ENCODE measurements at regions not wholly inside any gene's neighbourhood (a gene's known extent, or its start where the extent isn't known, plus 50 kb on each side); places are given as distances from the start of the nearest gene placed in this dataset.
A peak's percentile ranks its signal among the peaks of the same experiment; 100 is the strongest.

DNA sequence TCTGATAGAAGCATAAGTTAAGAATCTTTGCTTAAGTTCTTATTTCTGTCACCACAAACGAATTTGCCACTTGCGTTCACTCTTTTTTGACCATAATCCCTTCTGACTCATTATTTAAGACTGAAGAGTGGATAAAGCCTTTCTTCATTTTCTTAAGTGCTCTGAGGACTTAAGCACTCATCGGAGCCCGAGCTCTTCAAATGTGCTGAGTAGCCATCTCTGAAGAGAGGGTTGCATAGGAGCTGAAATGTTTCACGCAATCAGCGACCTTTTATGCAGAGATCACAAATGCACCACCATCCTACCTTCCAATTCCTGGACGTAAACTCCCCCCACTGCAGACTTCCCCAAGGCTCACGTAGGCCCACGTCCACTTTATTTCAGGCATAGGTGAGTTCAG is 699.2 kb downstream of the IRX1 start:
- H3K4me1 ChIP-seq (ENCODE audit: control insufficient read depth in 3 of 3, insufficient read depth in 2 of 3, low read depth in 1 of 3, low read length in 2 of 3), result no peaks in the 10 kb centered on the region
- H3K9me3 ChIP-seq (ENCODE audit: control insufficient read depth in 2 of 2, insufficient read depth in 1 of 2, low read depth in 1 of 2, low read length in 1 of 2), result no peaks in the 10 kb centered on the region
- WGBS, 3 donors, result 82 to 83% (median 82%) methylated on average over 9 of the region's 9 CpGs
- no peak for DNase-seq
- FAIRE-seq, result no peak
- no peaks in the 10 kb centered on the region for H3K36me3 ChIP-seq (ENCODE audit: control insufficient read depth in 3 of 3, insufficient read depth in 2 of 3, low read depth in 1 of 3, low read length in 3 of 3)
- no peak overlapping the region for H3K4me3 ChIP-seq (ENCODE audit: low read depth in 1 of 3, low read length in 3 of 3)
- H3K27me3 ChIP-seq (ENCODE audit: control insufficient read depth in 3 of 3, insufficient read depth in 3 of 3, low read length in 3 of 3), result no peaks in the 10 kb centered on the region
- no peak overlapping the region for H3K27ac ChIP-seq (ENCODE audit: low read depth in 1 of 3, low read length in 2 of 3)

- Histone ChIP-seq H3K36me3 (ENCODE audit: control insufficient read depth in 3 of 3, insufficient read depth in 2 of 3, low read depth in 1 of 3, low read length in 3 of 3) (no peaks in the 10 kb centered on the region), H3K9me3 (ENCODE audit: control insufficient read depth in 2 of 2, insufficient read depth in 1 of 2, low read depth in 1 of 2, low read length in 1 of 2) (no peaks in the 10 kb centered on the region), H3K4me1 (ENCODE audit: control insufficient read depth in 3 of 3, insufficient read depth in 2 of 3, low read depth in 1 of 3, low read length in 2 of 3) (no peaks in the 10 kb centered on the region), H3K27me3 (ENCODE audit: control insufficient read depth in 3 of 3, insufficient read depth in 3 of 3, low read length in 3 of 3) (no peaks in the 10 kb centered on the region), H3K27ac (ENCODE audit: low read depth in 1 of 3, low read length in 2 of 3) (no peak overlapping the region), H3K4me3 (ENCODE audit: low read depth in 1 of 3, low read length in 3 of 3) (no peak overlapping the region)
- 32 to 39% (median 39%) methylated on average over 13 of the region's 13 CpGs for WGBS, 3 donors
- FAIRE-seq (no peak), DNase-seq (peak; percentile 5 to 9)
Measured at GRCh38 chr5:4295663-4296339, 700.2 kb downstream of the IRX1 start.

- H3K9me3 ChIP-seq (ENCODE audit: control insufficient read depth in 2 of 2, insufficient read depth in 1 of 2, low read depth in 1 of 2, low read length in 1 of 2), result no peaks in the 10 kb centered on the region
- no peaks in the 10 kb centered on the region for H3K27me3 ChIP-seq (ENCODE audit: control insufficient read depth in 3 of 3, insufficient read depth in 3 of 3, low read length in 3 of 3)
- no peaks in the 10 kb centered on the region for H3K36me3 ChIP-seq (ENCODE audit: control insufficient read depth in 3 of 3, insufficient read depth in 2 of 3, low read depth in 1 of 3, low read length in 3 of 3)
- no peak overlapping the region for H3K4me3 ChIP-seq (ENCODE audit: low read depth in 1 of 3, low read length in 3 of 3)
- DNase-seq (no peak), FAIRE-seq (no peak)
- no peak overlapping the region for H3K27ac ChIP-seq (ENCODE audit: low read depth in 1 of 3, low read length in 2 of 3)
- no peaks in the 10 kb centered on the region for H3K4me1 ChIP-seq (ENCODE audit: control insufficient read depth in 3 of 3, insufficient read depth in 2 of 3, low read depth in 1 of 3, low read length in 2 of 3)
- WGBS, 3 donors, result 76 to 86% (median 85%) methylated on average over 4 of the region's 4 CpGs
Measured at GRCh38 chr5:4306057-4306456, 710.4 kb downstream of the IRX1 start.

DNA sequence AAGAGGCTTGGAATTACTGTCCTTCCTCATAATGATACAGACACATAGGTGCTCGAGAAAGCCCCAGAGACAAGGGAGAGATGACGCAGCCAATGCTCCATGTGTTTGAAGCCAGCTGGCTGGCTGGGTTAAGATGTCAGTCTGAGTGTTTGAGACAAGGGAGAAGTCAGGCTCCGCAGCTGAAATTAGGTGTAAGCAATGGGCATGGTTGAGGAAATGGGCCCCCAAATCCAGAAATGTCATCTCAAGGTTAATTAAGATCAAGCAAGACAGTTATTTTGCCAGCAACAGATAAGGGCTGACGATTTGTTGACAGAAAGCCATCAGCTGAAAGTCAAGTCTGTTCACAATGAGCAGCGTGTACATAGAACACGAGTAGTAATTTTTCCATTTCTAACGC is 713.4 kb downstream of the IRX1 start:
- Histone ChIP-seq H3K4me1 (ENCODE audit: control insufficient read depth in 3 of 3, insufficient read depth in 2 of 3, low read depth in 1 of 3, low read length in 2 of 3) (no peaks in the 10 kb centered on the region), H3K27ac (ENCODE audit: low read depth in 1 of 3, low read length in 2 of 3) (no peak overlapping the region), H3K9me3 (ENCODE audit: control insufficient read depth in 2 of 2, insufficient read depth in 1 of 2, low read depth in 1 of 2, low read length in 1 of 2) (no peaks in the 10 kb centered on the region), H3K4me3 (ENCODE audit: low read depth in 1 of 3, low read length in 3 of 3) (no peak overlapping the region), H3K36me3 (ENCODE audit: control insufficient read depth in 3 of 3, insufficient read depth in 2 of 3, low read depth in 1 of 3, low read length in 3 of 3) (no peaks in the 10 kb centered on the region), H3K27me3 (ENCODE audit: control insufficient read depth in 3 of 3, insufficient read depth in 3 of 3, low read length in 3 of 3) (no peaks in the 10 kb centered on the region)
- no peak for FAIRE-seq
- DNase-seq, result no peak
- WGBS, 3 donors, result 57 to 76% (median 72%) methylated on average over 7 of the region's 7 CpGs

GRCh38 chr5:4313138-4313537 is 717.5 kb downstream of the IRX1 start:
- H3K36me3 ChIP-seq (ENCODE audit: control insufficient read depth in 3 of 3, insufficient read depth in 2 of 3, low read depth in 1 of 3, low read length in 3 of 3), result no peaks in the 10 kb centered on the region
- 57 to 64% (median 60%) methylated on average over 5 of the region's 5 CpGs for WGBS, 3 donors
- DNase-seq (no peak), FAIRE-seq (no peak)
- H3K4me1 ChIP-seq (ENCODE audit: control insufficient read depth in 3 of 3, insufficient read depth in 2 of 3, low read depth in 1 of 3, low read length in 2 of 3), result no peaks in the 10 kb centered on the region
- no peak overlapping the region for H3K4me3 ChIP-seq (ENCODE audit: low read depth in 1 of 3, low read length in 3 of 3)
- no peak overlapping the region for H3K27ac ChIP-seq (ENCODE audit: low read depth in 1 of 3, low read length in 2 of 3)
- no peaks in the 10 kb centered on the region for H3K9me3 ChIP-seq (ENCODE audit: control insufficient read depth in 2 of 2, insufficient read depth in 1 of 2, low read depth in 1 of 2, low read length in 1 of 2)
- no peaks in the 10 kb centered on the region for H3K27me3 ChIP-seq (ENCODE audit: control insufficient read depth in 3 of 3, insufficient read depth in 3 of 3, low read length in 3 of 3)

DNA sequence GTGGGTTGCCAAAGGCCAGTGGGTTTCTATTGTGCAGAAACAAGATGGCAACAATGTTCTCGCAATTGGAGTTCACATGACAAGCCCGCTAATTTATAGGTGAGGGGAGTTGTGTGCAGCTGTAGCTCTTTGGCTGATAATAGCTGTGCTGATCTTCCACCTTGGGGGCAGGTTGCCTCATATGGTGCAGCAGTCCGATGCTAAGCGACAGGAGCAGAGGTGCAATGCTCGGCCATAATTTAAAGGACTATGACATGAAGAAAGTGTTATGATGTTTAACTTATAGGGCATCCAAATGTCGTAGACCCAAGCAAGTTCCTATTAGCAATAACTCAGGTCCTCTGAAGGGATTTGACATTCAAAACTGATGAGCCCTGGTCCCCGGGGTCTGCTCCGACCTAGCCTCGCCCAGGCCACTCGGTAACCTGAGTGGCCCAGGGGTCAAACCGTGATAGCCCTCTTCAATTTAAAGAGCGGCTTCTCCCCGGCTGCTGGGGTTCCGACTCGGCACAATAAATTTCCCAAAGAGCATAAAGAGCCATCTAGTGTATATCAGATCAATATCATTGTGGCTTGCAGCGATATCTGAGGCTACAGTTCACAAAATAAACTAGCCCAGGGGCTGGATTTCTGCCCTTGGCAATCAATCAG is 724.0 kb downstream of the IRX1 start:
- FAIRE-seq (no peak), DNase-seq (no peak)
- Histone ChIP-seq H3K27me3 (ENCODE audit: control insufficient read depth in 3 of 3, insufficient read depth in 3 of 3, low read length in 3 of 3) (no peaks in the 10 kb centered on the region), H3K36me3 (ENCODE audit: control insufficient read depth in 3 of 3, insufficient read depth in 2 of 3, low read depth in 1 of 3, low read length in 3 of 3) (no peaks in the 10 kb centered on the region), H3K4me1 (ENCODE audit: control insufficient read depth in 3 of 3, insufficient read depth in 2 of 3, low read depth in 1 of 3, low read length in 2 of 3) (no peaks in the 10 kb centered on the region), H3K4me3 (ENCODE audit: low read depth in 1 of 3, low read length in 3 of 3) (no peak overlapping the region), H3K27ac (ENCODE audit: low read depth in 1 of 3, low read length in 2 of 3) (no peak overlapping the region), H3K9me3 (ENCODE audit: control insufficient read depth in 2 of 2, insufficient read depth in 1 of 2, low read depth in 1 of 2, low read length in 1 of 2) (peaks cover 0 to 2% of the 10 kb centered on the region in 2 donors)
- WGBS, 3 donors, result 86% methylated on average over 16 of the region's 16 CpGs

- 82 to 89% (median 86%) methylated on average over 2 of the region's 2 CpGs for WGBS, 3 donors
Measured at GRCh38 chr5:4330327-4330726, 734.7 kb downstream of the IRX1 start.

GRCh38 chr5:4335078-4335477 is 739.4 kb downstream of the IRX1 start:
- H3K4me3 ChIP-seq (ENCODE audit: low read depth in 1 of 3, low read length in 3 of 3), result no peak overlapping the region
- no peak overlapping the region for H3K27ac ChIP-seq (ENCODE audit: low read depth in 1 of 3, low read length in 2 of 3)
- no peaks in the 10 kb centered on the region for H3K4me1 ChIP-seq (ENCODE audit: control insufficient read depth in 3 of 3, insufficient read depth in 2 of 3, low read depth in 1 of 3, low read length in 2 of 3)
- H3K27me3 ChIP-seq (ENCODE audit: control insufficient read depth in 3 of 3, insufficient read depth in 3 of 3, low read length in 3 of 3), result no peaks in the 10 kb centered on the region
- H3K9me3 ChIP-seq (ENCODE audit: control insufficient read depth in 2 of 2, insufficient read depth in 1 of 2, low read depth in 1 of 2, low read length in 1 of 2), result peaks cover 0 to 7% of the 10 kb centered on the region in 2 donors
- no peaks in the 10 kb centered on the region for H3K36me3 ChIP-seq (ENCODE audit: control insufficient read depth in 3 of 3, insufficient read depth in 2 of 3, low read depth in 1 of 3, low read length in 3 of 3)
- FAIRE-seq, result no peak
- WGBS, 3 donors, result 50 to 71% (median 56%) methylated on average over 2 of the region's 2 CpGs
- no peak for DNase-seq

More at GRCh38 chr5:4330327-4330726, 734.7 kb downstream of the IRX1 start:
- Histone ChIP-seq H3K27ac (ENCODE audit: low read depth in 1 of 3, low read length in 2 of 3) (no peak overlapping the region), H3K4me3 (ENCODE audit: low read depth in 1 of 3, low read length in 3 of 3) (no peak overlapping the region), H3K27me3 (ENCODE audit: control insufficient read depth in 3 of 3, insufficient read depth in 3 of 3, low read length in 3 of 3) (no peaks in the 10 kb centered on the region), H3K4me1 (ENCODE audit: control insufficient read depth in 3 of 3, insufficient read depth in 2 of 3, low read depth in 1 of 3, low read length in 2 of 3) (no peaks in the 10 kb centered on the region), H3K36me3 (ENCODE audit: control insufficient read depth in 3 of 3, insufficient read depth in 2 of 3, low read depth in 1 of 3, low read length in 3 of 3) (no peaks in the 10 kb centered on the region), H3K9me3 (ENCODE audit: control insufficient read depth in 2 of 2, insufficient read depth in 1 of 2, low read depth in 1 of 2, low read length in 1 of 2) (no peaks in the 10 kb centered on the region)
- DNase-seq (no peak), FAIRE-seq (no peak)

- H3K36me3 ChIP-seq (ENCODE audit: control insufficient read depth in 3 of 3, insufficient read depth in 2 of 3, low read depth in 1 of 3, low read length in 3 of 3), result no peaks in the 10 kb centered on the region
- FAIRE-seq, result no peak
- WGBS, 3 donors, result 56 to 69% (median 59%) methylated on average over 3 of the region's 3 CpGs
Measured at GRCh38 chr5:4337519-4337918, 741.9 kb downstream of the IRX1 start.

More at GRCh38 chr5:4337519-4337918, 741.9 kb downstream of the IRX1 start:
- Histone ChIP-seq H3K9me3 (ENCODE audit: control insufficient read depth in 2 of 2, insufficient read depth in 1 of 2, low read depth in 1 of 2, low read length in 1 of 2) (peaks cover 0 to 7% of the 10 kb centered on the region in 2 donors), H3K4me3 (ENCODE audit: low read depth in 1 of 3, low read length in 3 of 3) (no peak overlapping the region), H3K4me1 (ENCODE audit: control insufficient read depth in 3 of 3, insufficient read depth in 2 of 3, low read depth in 1 of 3, low read length in 2 of 3) (no peaks in the 10 kb centered on the region), H3K27me3 (ENCODE audit: control insufficient read depth in 3 of 3, insufficient read depth in 3 of 3, low read length in 3 of 3) (no peaks in the 10 kb centered on the region), H3K27ac (ENCODE audit: low read depth in 1 of 3, low read length in 2 of 3) (no peak overlapping the region)
- DNase-seq, result no peak

Data from small intestine (tissue), 7 donors.